H1 (cell line): ENCODE measurements at regions not wholly inside any gene's neighbourhood (a gene's known extent, or its start where the extent isn't known, plus 50 kb on each side); places are given as distances from the start of the nearest gene placed in this dataset.

Experiments used
- CTCF ChIA-PET: fragments of 300-600 bp; sonication (Branson Sonifier 250); formaldehyde crosslinking; loops from one replicate; lab custom pipeline; 2021; ENCODE audit not compliant: partially characterized antibody; lab: Charles Lee
- POLR2A ChIA-PET: fragments of 300-600 bp; sonication (Branson Sonifier 250); formaldehyde crosslinking; loops from one replicate; lab custom pipeline; 2021; ENCODE audit warnings: inconsistent platforms; ENCODE audit not compliant: partially characterized antibody; lab: Charles Lee
- DNase-seq, 2 experiments: peaks; one replicate each; pipeline versions ENCODE4 v3.0.0 to v3.0.0-alpha.2; 2010 to 2022; ENCODE audit warnings: low spot score in 2 of 2, low read depth in 1 of 2, mixed read lengths in 1 of 2
- FAIRE-seq: peaks from 2 replicates; lab custom pipeline; 2011; peaks lifted over from hg19 to GRCh38; lab: Jason Lieb, UNC
- H2AFZ ChIP-seq: 2 replicates; pipeline ENCODE4 v1.8.1; 2012; ENCODE audit warnings: low read length, inconsistent platforms
- H2AK5ac ChIP-seq: 2 replicates; pipeline ENCODE4 v1.6.1; 2013; ENCODE audit warnings: low read depth, low read length
- H2BK120ac ChIP-seq: replicated peaks from 2 replicates; pipeline ENCODE3; 2013; ENCODE audit warnings: low read depth, low read length, inconsistent platforms
- H2BK12ac ChIP-seq: 2 replicates; pipeline ENCODE4 v1.6.1; 2013; ENCODE audit warnings: low read depth, low read length
- H2BK15ac ChIP-seq: 2 replicates; pipeline ENCODE4 v1.6.1; 2013; ENCODE audit warnings: low read length
- H2BK20ac ChIP-seq: 2 replicates; pipeline ENCODE4 v1.6.1; 2013; ENCODE audit warnings: low read length
- H2BK5ac ChIP-seq: 2 replicates; pipeline ENCODE4 v1.6.1; 2013; ENCODE audit warnings: low read depth, low read length
- H3K14ac ChIP-seq: 2 replicates; pipeline ENCODE4 v1.6.1; 2013; ENCODE audit warnings: inconsistent platforms; ENCODE audit not compliant: insufficient read length
- H3K18ac ChIP-seq: 2 replicates; pipeline ENCODE4 v1.6.1; 2013; ENCODE audit warnings: low read length; ENCODE audit errors: extremely low read depth
- H3K23ac ChIP-seq: 2 replicates; pipeline ENCODE4 v1.6.1; 2013; ENCODE audit warnings: inconsistent platforms; ENCODE audit not compliant: insufficient read length
- H3K23me2 ChIP-seq: 2 replicates; pipeline ENCODE4 v1.6.1; 2013; ENCODE audit warnings: low read depth, low read length
- H3K27ac ChIP-seq: 2 replicates; pipeline ENCODE4 v1.6.1; 2011; ENCODE audit warnings: low read depth, low read length, inconsistent platforms
- H3K27me3 ChIP-seq, 4 experiments: replicated peaks in 1 of 4; 1 replicate in 1 of 4; 2 replicates in 3 of 4; pipeline versions ENCODE4 v1.6.1 to v1.8.1; 2011 to 2013; ENCODE audit warnings: low read length in 3 of 4, mild to moderate bottlenecking in 3 of 4, inconsistent platforms in 2 of 4, mixed read lengths in 2 of 4, moderate library complexity in 1 of 4; ENCODE audit not compliant: control insufficient read depth in 3 of 4, insufficient read depth in 3 of 4; ENCODE audit errors: extremely low read depth in 1 of 4
- H3K36me3 ChIP-seq, 4 experiments: 2 replicates each; pipeline versions ENCODE4 v1.6.1 to v1.8.1; 2011 to 2013; ENCODE audit warnings: mild to moderate bottlenecking in 4 of 4, low read length in 3 of 4, moderate library complexity in 2 of 4, control low read depth in 1 of 4, inconsistent platforms in 1 of 4; ENCODE audit not compliant: insufficient read depth in 4 of 4, control insufficient read depth in 2 of 4
- H3K4ac ChIP-seq: replicated peaks from 2 replicates; pipeline ENCODE3; 2013; ENCODE audit warnings: low read length, low read depth, mixed read lengths, inconsistent platforms; ENCODE audit not compliant: insufficient read length
- H3K4me1 ChIP-seq, 4 experiments: replicated peaks in 1 of 4; 1 replicate in 1 of 4; 2 replicates in 3 of 4; pipeline versions ENCODE4 v1.6.1 to v1.8.1; 2011 to 2013; ENCODE audit warnings: low read length in 3 of 4, inconsistent platforms in 2 of 4, mixed read lengths in 1 of 4; ENCODE audit not compliant: insufficient read depth in 4 of 4, control insufficient read depth in 3 of 4
- H3K4me2 ChIP-seq, 2 experiments: 2 replicates each; pipeline versions ENCODE4 v1.6.1 to v1.8.1; 2011 to 2013; ENCODE audit warnings: low read depth in 2 of 2, low read length in 2 of 2, control low read depth in 1 of 2, inconsistent platforms in 1 of 2, mild to moderate bottlenecking in 1 of 2; ENCODE audit not compliant: insufficient read depth in 1 of 2
- H3K4me3 ChIP-seq, 4 experiments: fragments of 200-600, 300-600 bp in 1 of 4; sonication (generic), shearing (Covaris generic), sonication (Bioruptor Twin) in 1 of 4; 2 replicates each; pipeline versions ENCODE4 v1.5.1 to v1.8.1; 2011 to 2016; ENCODE audit warnings: low read length in 4 of 4, low read depth in 3 of 4, control low read depth in 2 of 4, inconsistent platforms in 2 of 4, mild to moderate bottlenecking in 2 of 4, mixed read lengths in 1 of 4, moderate library complexity in 1 of 4; ENCODE audit not compliant: insufficient read depth in 2 of 4; ENCODE audit errors: extremely low read depth in 1 of 4
- H3K56ac ChIP-seq: replicated peaks from 2 replicates; pipeline ENCODE3; 2013; ENCODE audit warnings: low read depth, mild to moderate bottlenecking, mixed read lengths, low read length, inconsistent platforms; ENCODE audit not compliant: insufficient read length
- H3K79me1 ChIP-seq: 2 replicates; pipeline ENCODE4 v1.6.1; 2013; ENCODE audit warnings: low read depth, low read length, control low read depth
- H3K79me2 ChIP-seq, 2 experiments: 2 replicates each; pipeline versions ENCODE4 v1.6.1 to v1.8.1; 2012 to 2013; ENCODE audit warnings: low read length in 2 of 2, mild to moderate bottlenecking in 2 of 2, inconsistent platforms in 1 of 2; ENCODE audit not compliant: insufficient read depth in 2 of 2, control insufficient read depth in 1 of 2
- H3K9ac ChIP-seq, 4 experiments: replicated peaks in 1 of 4; 1 replicate in 1 of 4; 2 replicates in 3 of 4; pipeline versions ENCODE4 v1.6.1 to v1.8.1; 2011 to 2013; ENCODE audit warnings: low read depth in 3 of 4, low read length in 3 of 4, control low read depth in 2 of 4, mild to moderate bottlenecking in 2 of 4, moderate library complexity in 2 of 4, inconsistent platforms in 1 of 4; ENCODE audit errors: extremely low read depth in 1 of 4
- H3K9me3 ChIP-seq, 2 experiments: 2 replicates each; pipeline versions ENCODE4 v1.6.1 to v1.8.1; 2012 to 2013; ENCODE audit warnings: mild to moderate bottlenecking in 2 of 2, moderate library complexity in 2 of 2, control low read depth in 1 of 2, inconsistent platforms in 1 of 2, low read depth in 1 of 2, low read length in 1 of 2, mixed read lengths in 1 of 2; ENCODE audit not compliant: insufficient read depth in 2 of 2
- H4K20me1 ChIP-seq, 2 experiments: replicated peaks in 1 of 2; 2 replicates each; pipeline versions ENCODE3 to v1.8.1; 2011 to 2013; ENCODE audit warnings: inconsistent platforms in 2 of 2, low read length in 2 of 2, mild to moderate bottlenecking in 1 of 2; ENCODE audit not compliant: insufficient read depth in 2 of 2, control insufficient read depth in 1 of 2
- H4K5ac ChIP-seq: 2 replicates; pipeline ENCODE4 v1.6.1; 2013; ENCODE audit warnings: low read length, low read depth, mixed read lengths, inconsistent platforms; ENCODE audit not compliant: insufficient read length
- H4K8ac ChIP-seq: 2 replicates; pipeline ENCODE4 v1.8.0; 2013; ENCODE audit warnings: mild to moderate bottlenecking, moderate library complexity, low read length, inconsistent platforms; ENCODE audit not compliant: insufficient read depth; ENCODE audit errors: extremely low read depth
- H4K91ac ChIP-seq: replicated peaks from 2 replicates; pipeline ENCODE3; 2013; ENCODE audit warnings: low read length, mixed read lengths, inconsistent platforms; ENCODE audit not compliant: insufficient read length
- CBX5 ChIP-seq: fragments of 300-800, 300-1000 bp; sonication (generic); IDR thresholded peaks from 2 replicates; pipeline ENCODE4 v1.7.1; 2016; ENCODE audit warnings: antibody characterized with exemption, low read length, low read depth
- CEBPB ChIP-seq: IDR thresholded peaks from 2 replicates; pipeline ENCODE4 v1.6.1; 2012; ENCODE audit warnings: low read depth, low read length
- CHD1 ChIP-seq: IDR thresholded peaks from 2 replicates; pipeline ENCODE4 v1.6.1; 2012; ENCODE audit warnings: low read depth, low read length, improper control_type of control experiment
- EGR1 ChIP-seq: IDR thresholded peaks from 2 replicates; pipeline ENCODE4 v1.6.1; 2011; ENCODE audit warnings: low read depth, low read length, borderline replicate concordance
- EP300 ChIP-seq, 2 experiments: IDR thresholded peaks; 1 replicate in 1 of 2; 2 replicates in 1 of 2; pipeline ENCODE4 v1.6.1; 2011 to 2012; ENCODE audit warnings: low read depth in 2 of 2, low read length in 2 of 2, mild to moderate bottlenecking in 2 of 2, borderline replicate concordance in 1 of 2, inconsistent platforms in 1 of 2, moderate library complexity in 1 of 2
- KDM5A ChIP-seq: fragments of 200-600 bp; IDR thresholded peaks from 2 replicates; pipeline ENCODE4 v1.7.1; 2012; ENCODE audit warnings: mild to moderate bottlenecking, low read length, inconsistent platforms, mixed read lengths
- MAX ChIP-seq: IDR thresholded peaks from 2 replicates; pipeline ENCODE4 v1.6.1; 2012; ENCODE audit warnings: inconsistent platforms
- POLR2A ChIP-seq, 2 experiments: IDR thresholded peaks; 1 replicate in 1 of 2; 2 replicates in 1 of 2; pipeline ENCODE4 v1.6.1; 2011; ENCODE audit warnings: low read depth in 2 of 2, low read length in 2 of 2, mild to moderate bottlenecking in 2 of 2; ENCODE audit errors: control extremely low read depth in 1 of 2
- POU5F1 ChIP-seq: IDR thresholded peaks from 2 replicates; pipeline ENCODE4 v1.6.1; 2011; ENCODE audit warnings: low read depth, mild to moderate bottlenecking, low read length, moderate library complexity
- RBBP5 ChIP-seq: IDR thresholded peaks from 2 replicates; pipeline ENCODE4 v1.7.1; 2012; ENCODE audit warnings: low read depth, mild to moderate bottlenecking, inconsistent platforms, low read length, moderate library complexity, borderline replicate concordance
- SP4 ChIP-seq: IDR thresholded peaks from 2 replicates; pipeline ENCODE4 v1.6.1; 2012; ENCODE audit warnings: low read length, inconsistent platforms
- TAF1 ChIP-seq: IDR thresholded peaks from 2 replicates; pipeline ENCODE4 v1.6.1; 2011; ENCODE audit warnings: mild to moderate bottlenecking, low read depth, low read length
- YY1 ChIP-seq: IDR thresholded peaks from 2 replicates; pipeline ENCODE4 v1.6.1; 2011; ENCODE audit warnings: low read depth, mild to moderate bottlenecking, low read length
- whole genome bisulfite sequencing, 2 experiments: shearing (Covaris generic) in 1 of 2; methylation state at CpG; one replicate each; pipeline versions ENCODE4 v1.1.6 to v1.1.7; 2013 to 2015; ENCODE audit warnings: low lambda C conversion rate in 2 of 2, mixed read lengths in 2 of 2, inconsistent platforms in 1 of 2, low coverage in 1 of 2, missing lambda C conversion rate in 1 of 2; ENCODE audit not compliant: insufficient replicate concordance in 2 of 2, insufficient coverage in 1 of 2, insufficient read length in 1 of 2; ENCODE audit errors: extremely low coverage in 1 of 2, missing lambda C conversion rate in 1 of 2; 5-methylcytosine and 5-hydroxymethylcytosine counted together
- TF ChIP-seq, protein P1 (sequence below): IDR thresholded peaks from 2 replicates; pipeline ENCODE4 v1.6.1; 2012; ENCODE audit warnings: low read length, inconsistent platforms

DNA sequence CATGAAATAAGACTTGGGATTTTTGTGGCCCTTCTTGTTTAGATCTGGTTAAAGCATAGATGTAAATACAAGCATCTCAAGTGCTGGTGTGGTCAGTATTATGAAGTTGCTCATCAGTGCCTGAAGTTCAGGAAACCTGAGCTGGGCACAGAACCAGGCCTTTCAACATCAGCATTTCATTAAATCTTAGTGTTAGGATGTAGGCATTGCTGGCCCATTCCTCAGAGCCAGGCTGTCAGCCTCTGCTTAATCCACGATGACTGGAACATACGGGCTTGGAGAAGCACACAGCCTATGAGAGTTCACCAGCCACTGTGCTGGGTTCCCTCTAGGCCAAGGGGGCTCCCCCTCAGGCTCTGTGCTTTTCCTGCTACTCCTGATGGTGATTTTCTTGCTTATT lies 270.2 kb downstream of the EN1 start:
- Histone ChIP-seq H2BK12ac (no peak overlapping the region), H4K8ac (no peak overlapping the region), H2BK20ac (no peak overlapping the region), H3K14ac (no peak overlapping the region), H3K27ac (no peak overlapping the region), H2AFZ (no peak overlapping the region), H2AK5ac (no peak overlapping the region), H3K36me3 (no peaks in the 10 kb centered on the region), H2BK5ac (no peak overlapping the region), H3K23me2 (no peaks in the 10 kb centered on the region), H3K79me2 (no peaks in the 10 kb centered on the region), H2BK15ac (no peak overlapping the region), H3K4ac (no peak overlapping the region), H3K9me3 (no peaks in the 10 kb centered on the region), H4K20me1 (no peaks in the 10 kb centered on the region), H3K23ac (no peak overlapping the region), H3K27me3 (no peaks in the 10 kb centered on the region), H4K91ac (no peak overlapping the region), H3K4me3 (no peak overlapping the region), H3K18ac (no peak overlapping the region), H3K9ac (no peak overlapping the region), H3K79me1 (no peaks in the 10 kb centered on the region), H2BK120ac (no peak overlapping the region), H4K5ac (no peak overlapping the region), H3K56ac (no peak overlapping the region), H3K4me2 (no peak overlapping the region), H3K4me1 (0 out of 7 replicates have a peak, but pooled peaks cover 0 to 1% (median 0%) of the 10 kb centered on the region in 4 experiments)
- FAIRE-seq (no peak), DNase-seq (no peak)
- POLR2A ChIA-PET = interaction anchor here (0.6 kb wide), 1 partner anchor 89 kb away, joined by 3 read pairs; no protein-coding TSS in a partner anchor
- CTCF ChIA-PET = no interaction called here
- WGBS, 2 experiments = 89% methylated on average over 2 of the region's 2 CpGs; no CpG with 5 or more reads in 1 of the 2 experiments
- no peak for TF ChIP-seq TAF1
- TF ChIP-seq CEBPB = no peak
- TF ChIP-seq SP4 = no peak
- TF ChIP-seq KDM5A = no peak
- no peak for TF ChIP-seq MAX
- no peak for TF ChIP-seq POU5F1
- TF ChIP-seq EP300 (IDR thresholded peaks at IDR 0.05; ENCODE audit: borderline replicate concordance in 1 of 2, low read depth in 2 of 2, low read length in 2 of 2) = no peak
- no peak for TF ChIP-seq POLR2A (IDR thresholded peaks at IDR 0.05; ENCODE audit: control extremely low read depth in 1 of 2, low read depth in 2 of 2, low read length in 2 of 2)
- no peak for TF ChIP-seq CHD1
- no peak for TF ChIP-seq YY1
- TF ChIP-seq RBBP5 = no peak
- TF ChIP-seq, protein P1, sequence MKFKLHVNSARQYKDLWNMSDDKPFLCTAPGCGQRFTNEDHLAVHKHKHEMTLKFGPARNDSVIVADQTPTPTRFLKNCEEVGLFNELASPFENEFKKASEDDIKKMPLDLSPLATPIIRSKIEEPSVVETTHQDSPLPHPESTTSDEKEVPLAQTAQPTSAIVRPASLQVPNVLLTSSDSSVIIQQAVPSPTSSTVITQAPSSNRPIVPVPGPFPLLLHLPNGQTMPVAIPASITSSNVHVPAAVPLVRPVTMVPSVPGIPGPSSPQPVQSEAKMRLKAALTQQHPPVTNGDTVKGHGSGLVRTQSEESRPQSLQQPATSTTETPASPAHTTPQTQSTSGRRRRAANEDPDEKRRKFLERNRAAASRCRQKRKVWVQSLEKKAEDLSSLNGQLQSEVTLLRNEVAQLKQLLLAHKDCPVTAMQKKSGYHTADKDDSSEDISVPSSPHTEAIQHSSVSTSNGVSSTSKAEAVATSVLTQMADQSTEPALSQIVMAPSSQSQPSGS = no peak
- TF ChIP-seq EGR1 = no peak
- TF ChIP-seq CBX5 = no peak
